GM18505 (cell line): ENCODE measurements at regions not wholly inside any gene's neighbourhood (a gene's known extent, or its start where the extent isn't known, plus 50 kb on each side); places are given as distances from the start of the nearest gene placed in this dataset.

ENCODE experiments used
- ATAC-seq: cut with Tn5 transposase; IDR thresholded peaks from one replicate; pipeline ENCODE4 v1.9.1; 2021; ENCODE audit not compliant: unreplicated experiment
- POLR2A ChIP-seq: IDR thresholded peaks from 4 replicates; pipeline ENCODE4 v1.6.1; 2011; ENCODE audit warnings: borderline replicate concordance; ENCODE audit not compliant: insufficient read depth, insufficient read length; ENCODE audit errors: extremely low read depth

DNA sequence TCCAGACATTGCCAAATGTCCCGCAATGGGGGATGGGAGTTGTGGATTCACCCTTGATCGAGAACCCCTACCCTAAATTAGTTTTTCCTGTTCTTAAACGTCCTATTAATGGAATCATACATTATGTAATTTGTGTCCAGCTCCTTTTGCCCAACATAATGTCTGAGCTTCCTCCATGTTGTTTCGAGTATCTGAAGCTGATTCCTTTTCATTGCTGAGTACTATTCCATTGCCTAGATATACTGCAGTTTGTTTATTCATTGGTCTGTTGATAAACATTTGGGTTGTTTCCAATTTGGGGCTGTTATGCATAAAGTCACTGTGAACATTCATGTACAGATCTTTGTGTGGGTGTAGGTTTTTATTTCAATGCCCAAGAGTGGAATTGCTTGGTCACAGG, 251.3 kb downstream of the BCOR start:
- no peak for ATAC-seq
- TF ChIP-seq POLR2A, result no peak

DNA sequence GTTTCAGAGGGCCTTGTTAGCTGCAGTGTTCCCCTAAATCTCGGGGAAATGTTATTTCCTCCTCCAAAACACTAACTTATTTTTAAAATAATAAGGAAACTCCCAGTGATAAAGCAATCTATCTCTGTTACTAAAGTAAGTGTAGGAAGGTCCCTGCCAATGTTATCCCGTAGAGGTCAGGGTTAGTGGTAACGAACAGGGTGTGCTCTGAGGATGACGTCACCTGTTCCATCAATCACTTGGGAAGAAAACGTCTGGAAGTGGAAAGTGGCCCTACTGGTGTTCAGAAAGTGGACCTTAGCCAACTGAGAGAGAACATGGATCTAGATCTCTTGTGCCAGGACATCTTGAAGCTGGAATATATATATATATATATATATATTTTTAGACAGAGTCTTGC, 249.5 kb downstream of the BCOR start:
- ATAC-seq, result no peak
- TF ChIP-seq POLR2A, result no peak

DNA sequence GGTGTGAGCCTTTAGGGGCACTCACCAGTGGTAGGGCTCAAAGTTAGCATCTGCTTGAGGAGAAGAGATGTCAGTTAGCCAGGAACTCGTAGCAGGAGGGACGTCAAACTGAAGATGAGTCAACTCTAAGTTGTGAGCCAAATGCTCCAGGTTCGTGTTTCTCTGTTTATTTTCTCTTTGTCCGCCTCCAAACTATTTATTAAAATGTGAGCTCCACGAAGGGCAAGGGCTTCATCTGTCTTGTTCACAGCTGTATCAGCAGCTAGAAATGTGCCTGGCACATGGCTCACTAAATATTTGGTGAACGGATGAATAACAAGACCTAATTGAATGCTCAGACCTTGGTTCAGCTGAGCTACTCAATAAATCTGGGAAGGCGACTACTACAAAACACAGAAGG, 248.9 kb downstream of the BCOR start:
- no peak for ATAC-seq
- no peak for TF ChIP-seq POLR2A

- TF ChIP-seq POLR2A, result no peak
- no peak for ATAC-seq
Measured at GRCh38 chrX:39850209-39850608, 247.5 kb downstream of the BCOR start.

DNA sequence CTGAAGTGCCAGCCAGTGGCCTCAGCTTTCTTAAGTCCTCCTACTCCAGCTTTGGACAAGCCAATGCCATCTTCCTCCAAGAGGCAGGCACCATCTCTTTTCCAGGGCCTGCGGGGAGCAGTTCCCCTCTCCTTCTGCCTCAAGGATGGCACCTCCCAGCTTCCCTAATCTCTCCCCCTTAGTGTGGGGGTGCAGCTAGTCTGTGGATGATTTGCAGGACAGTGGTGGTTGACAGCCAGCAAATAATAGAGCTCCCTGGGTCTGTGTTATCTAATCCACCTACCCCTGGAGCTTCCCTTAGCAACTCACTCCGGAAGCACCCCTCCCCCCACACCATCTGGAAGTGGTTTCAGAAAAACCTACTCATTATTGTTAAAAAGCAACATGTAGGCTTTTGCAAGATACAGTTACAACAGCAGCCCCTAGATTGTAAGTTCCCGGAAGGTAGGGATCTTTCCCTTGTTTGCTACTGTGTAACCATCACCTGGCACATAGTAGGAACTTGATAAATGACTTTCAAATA, 247.1 kb downstream of the BCOR start:
- no peak for TF ChIP-seq POLR2A
- no peak for ATAC-seq

- TF ChIP-seq POLR2A, result no peak
- no peak for ATAC-seq
Measured at GRCh38 chrX:39851745-39852455, 245.9 kb downstream of the BCOR start.

DNA sequence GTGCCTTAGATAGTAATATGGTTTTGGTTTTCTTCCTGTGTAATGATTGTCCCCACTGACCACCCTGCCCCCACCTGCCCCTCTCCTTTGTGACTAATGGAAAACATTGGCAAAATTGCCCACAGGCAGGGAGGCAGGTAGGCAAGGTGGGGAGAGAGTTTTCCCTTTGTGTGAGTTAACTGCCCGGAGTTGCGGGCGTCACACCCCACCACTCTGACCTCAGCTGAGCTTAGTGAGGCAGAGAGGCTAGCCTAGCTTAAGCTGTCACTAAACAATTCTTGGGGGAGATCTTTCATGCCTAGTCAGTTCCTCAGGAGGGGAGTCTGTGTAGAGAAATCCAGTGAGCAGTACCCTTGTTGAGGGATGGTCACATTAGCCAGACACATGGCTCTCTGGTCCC, 245.3 kb downstream of the BCOR start:
- no peak for ATAC-seq
- no peak for TF ChIP-seq POLR2A

DNA sequence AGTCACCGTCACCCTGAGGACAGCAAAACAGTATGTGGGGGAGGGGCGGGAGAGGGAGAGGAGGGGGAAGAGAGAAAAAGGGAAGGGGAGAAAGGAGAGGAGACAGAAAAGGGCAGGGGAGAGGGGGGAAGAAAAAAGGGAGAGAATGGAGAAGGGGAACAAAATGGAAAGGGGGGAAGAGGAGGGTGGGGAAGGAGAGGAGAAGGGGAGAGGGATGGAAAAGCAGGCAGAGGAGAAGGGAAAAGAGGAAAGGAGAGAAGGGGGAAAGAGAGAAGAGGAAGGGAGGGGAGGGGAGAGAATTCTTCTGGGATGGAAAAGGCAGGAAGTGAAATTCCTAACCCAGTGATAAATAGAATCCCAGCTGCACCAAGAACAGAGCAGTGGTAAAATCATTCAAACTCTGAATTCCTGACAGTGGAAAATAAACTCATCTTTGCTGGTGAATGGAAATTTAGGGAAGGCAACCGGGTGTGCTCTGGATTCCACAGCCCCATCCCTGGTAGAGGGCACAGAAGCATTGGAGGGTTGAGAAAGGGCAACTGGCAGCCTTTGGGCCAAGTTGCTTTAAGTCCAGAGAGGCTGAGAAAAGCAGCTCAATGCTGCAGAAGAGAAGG, 244.2 kb downstream of the BCOR start:
- TF ChIP-seq POLR2A, result no peak
- no peak for ATAC-seq

GRCh38 chrX:39854772-39855747, 242.7 kb downstream of the BCOR start:
- peak; percentile 86 for ATAC-seq
- TF ChIP-seq POLR2A, result peak; percentile 65

- no peak for TF ChIP-seq POLR2A
- peak; percentile 42 for ATAC-seq
Measured at GRCh38 chrX:39855748-39856129, 242.0 kb downstream of the BCOR start.

DNA sequence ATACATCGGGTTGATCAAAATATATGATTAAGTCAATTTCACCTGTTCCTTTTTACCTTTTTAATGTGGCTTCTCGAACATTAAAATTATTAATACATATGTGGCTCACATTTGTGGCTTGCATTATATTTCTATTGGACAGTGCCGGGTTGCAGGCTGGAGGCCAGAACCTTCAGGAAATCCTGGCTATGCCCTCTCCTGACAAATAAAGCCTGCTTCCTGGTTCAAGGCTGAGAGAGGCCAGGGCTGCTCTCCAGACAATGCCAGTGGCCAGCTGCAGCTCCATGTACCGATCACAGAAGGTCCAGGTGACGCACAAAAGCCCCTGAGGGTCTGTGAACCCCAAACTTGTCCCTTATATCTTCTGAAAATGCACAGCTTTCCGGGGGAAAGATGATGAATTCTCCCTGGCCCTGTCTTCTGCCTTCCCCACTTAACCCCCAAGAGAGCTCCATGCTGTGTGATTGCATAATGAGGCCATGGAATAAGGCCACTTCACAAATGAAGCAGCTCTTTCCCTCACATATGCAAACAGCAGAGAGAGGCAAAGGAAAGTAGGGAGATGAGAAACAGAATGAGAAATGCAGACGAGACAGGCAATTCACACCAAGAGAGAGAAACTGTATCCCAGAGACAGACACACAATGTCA, 241.2 kb downstream of the BCOR start:
- TF ChIP-seq POLR2A, result no peak
- no peak for ATAC-seq

GRCh38 chrX:39857780-39858179, 240.0 kb downstream of the BCOR start:
- TF ChIP-seq POLR2A, result no peak
- ATAC-seq, result no peak

DNA sequence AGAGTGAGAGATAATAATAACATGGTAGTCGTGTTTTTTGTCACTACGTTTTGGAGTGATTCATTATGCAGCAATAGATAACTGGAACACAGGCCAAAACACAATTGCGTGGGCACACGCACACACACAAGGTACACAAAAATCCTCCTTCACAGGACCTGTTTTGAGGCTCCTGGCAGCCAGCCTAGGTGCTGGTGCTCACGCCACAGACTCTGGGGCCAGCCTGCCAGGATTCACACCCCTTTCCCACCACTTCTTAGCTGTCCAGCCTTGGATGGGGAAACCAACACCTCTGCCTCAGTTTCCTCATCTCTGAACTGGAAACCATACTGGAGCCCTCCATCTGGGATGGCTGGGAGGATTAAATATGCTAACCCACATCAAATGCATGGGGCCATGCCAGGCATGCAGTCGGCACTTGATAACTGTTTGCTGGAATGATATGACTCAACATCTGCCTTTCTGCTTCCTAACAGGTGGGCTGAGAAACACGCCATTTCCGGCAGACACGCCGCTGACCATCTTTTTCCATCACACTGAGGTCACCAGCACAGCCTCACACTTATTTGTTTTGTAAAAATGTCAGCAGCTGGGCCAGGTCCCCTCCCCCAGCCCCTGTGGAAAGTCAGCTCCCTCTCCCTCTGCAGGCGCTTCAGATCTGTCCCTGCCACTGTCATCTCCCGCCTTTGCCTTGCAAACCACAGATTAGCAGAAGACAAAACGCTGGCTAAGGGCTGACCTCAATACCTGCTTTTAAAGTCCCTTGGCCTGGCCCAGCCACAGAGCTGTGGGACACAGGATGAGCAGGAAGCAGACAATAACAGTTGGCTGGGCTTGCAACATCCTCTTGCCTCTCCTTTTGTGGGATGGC, 237.5 kb downstream of the BCOR start:
- TF ChIP-seq POLR2A, result no peak
- peak; percentile 66 for ATAC-seq

DNA sequence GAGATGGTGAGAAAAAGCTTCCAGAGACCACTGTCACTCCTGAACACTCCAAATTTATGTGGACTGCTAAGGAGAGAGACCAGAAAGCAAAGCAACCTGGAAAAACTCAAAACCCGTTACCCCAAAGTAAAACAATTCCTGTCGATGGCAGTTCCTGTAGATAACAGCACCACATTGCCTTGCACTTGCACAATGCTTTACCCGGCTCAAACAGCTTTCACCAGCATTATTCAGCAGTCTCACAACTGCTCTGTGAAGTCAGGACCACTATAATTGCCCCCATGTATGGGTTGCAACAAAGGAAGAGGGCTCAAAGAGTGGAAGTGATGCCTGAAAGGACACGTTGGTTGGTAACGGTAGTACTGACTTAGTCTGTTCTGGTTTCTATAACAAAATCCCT, 234.8 kb downstream of the BCOR start:
- no peak for TF ChIP-seq POLR2A

More for the DNA sequence above, 234.8 kb downstream of the BCOR start:
- no peak for ATAC-seq
